ENCODE measurements at regions not wholly inside any gene's neighbourhood (a gene's known extent, or its start where the extent isn't known, plus 50 kb on each side); places are given as distances from the start of the nearest gene placed in this dataset.

- TF ChIP-seq POLR2A (IDR thresholded peaks at IDR 0.05; ENCODE audit: control extremely low read depth in 1 of 2, low read depth in 2 of 2, low read length in 2 of 2) (no peak), EP300 (IDR thresholded peaks at IDR 0.05; ENCODE audit: borderline replicate concordance in 1 of 2, low read depth in 2 of 2, low read length in 2 of 2) (no peak), CTBP2 (IDR thresholded peaks at IDR 0.05; ENCODE audit: borderline replicate concordance, insufficient read depth, insufficient read length, low read length) (no peak), MAFK (IDR thresholded peaks at IDR 0.05; ENCODE audit: low read depth, low read length) (no peak), EZH2 (IDR thresholded peaks at IDR 0.05; ENCODE audit: low read depth, low read length, severe bottlenecking) (no peak), EGR1 (IDR thresholded peaks at IDR 0.05; ENCODE audit: borderline replicate concordance, low read depth, low read length) (no peak), E2F6 (IDR thresholded peaks at IDR 0.05) (no peak), POLR2AphosphoS5 (IDR thresholded peaks at IDR 0.05; ENCODE audit: low read depth, low read length) (no peak), JUN (IDR thresholded peaks at IDR 0.05; ENCODE audit: low read depth, low read length) (no peak)
- TF ChIP-seq, protein P1, sequence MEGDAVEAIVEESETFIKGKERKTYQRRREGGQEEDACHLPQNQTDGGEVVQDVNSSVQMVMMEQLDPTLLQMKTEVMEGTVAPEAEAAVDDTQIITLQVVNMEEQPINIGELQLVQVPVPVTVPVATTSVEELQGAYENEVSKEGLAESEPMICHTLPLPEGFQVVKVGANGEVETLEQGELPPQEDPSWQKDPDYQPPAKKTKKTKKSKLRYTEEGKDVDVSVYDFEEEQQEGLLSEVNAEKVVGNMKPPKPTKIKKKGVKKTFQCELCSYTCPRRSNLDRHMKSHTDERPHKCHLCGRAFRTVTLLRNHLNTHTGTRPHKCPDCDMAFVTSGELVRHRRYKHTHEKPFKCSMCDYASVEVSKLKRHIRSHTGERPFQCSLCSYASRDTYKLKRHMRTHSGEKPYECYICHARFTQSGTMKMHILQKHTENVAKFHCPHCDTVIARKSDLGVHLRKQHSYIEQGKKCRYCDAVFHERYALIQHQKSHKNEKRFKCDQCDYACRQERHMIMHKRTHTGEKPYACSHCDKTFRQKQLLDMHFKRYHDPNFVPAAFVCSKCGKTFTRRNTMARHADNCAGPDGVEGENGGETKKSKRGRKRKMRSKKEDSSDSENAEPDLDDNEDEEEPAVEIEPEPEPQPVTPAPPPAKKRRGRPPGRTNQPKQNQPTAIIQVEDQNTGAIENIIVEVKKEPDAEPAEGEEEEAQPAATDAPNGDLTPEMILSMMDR (IDR thresholded peaks at IDR 0.05; ENCODE audit: control extremely low read depth in 1 of 3, insufficient read depth in 1 of 3, low read depth in 1 of 3, low read length in 3 of 3), result no peak
- TF ChIP-seq, protein P2, sequence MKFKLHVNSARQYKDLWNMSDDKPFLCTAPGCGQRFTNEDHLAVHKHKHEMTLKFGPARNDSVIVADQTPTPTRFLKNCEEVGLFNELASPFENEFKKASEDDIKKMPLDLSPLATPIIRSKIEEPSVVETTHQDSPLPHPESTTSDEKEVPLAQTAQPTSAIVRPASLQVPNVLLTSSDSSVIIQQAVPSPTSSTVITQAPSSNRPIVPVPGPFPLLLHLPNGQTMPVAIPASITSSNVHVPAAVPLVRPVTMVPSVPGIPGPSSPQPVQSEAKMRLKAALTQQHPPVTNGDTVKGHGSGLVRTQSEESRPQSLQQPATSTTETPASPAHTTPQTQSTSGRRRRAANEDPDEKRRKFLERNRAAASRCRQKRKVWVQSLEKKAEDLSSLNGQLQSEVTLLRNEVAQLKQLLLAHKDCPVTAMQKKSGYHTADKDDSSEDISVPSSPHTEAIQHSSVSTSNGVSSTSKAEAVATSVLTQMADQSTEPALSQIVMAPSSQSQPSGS (IDR thresholded peaks at IDR 0.05; ENCODE audit: low read length), result no peak
These were observed 113.3 kb downstream of the LRRC70 start for GRCh38 chr5:62691946-62692345.

All from H1 (cell line).